ENCODE measurements at regions not wholly inside any gene's neighbourhood (a gene's known extent, or its start where the extent isn't known, plus 50 kb on each side); places are given as distances from the start of the nearest gene placed in this dataset.
A peak's percentile ranks its signal among the peaks of the same experiment; 100 is the strongest.
"Not testable (repeated sequence)": the region's sequence is repeated elsewhere in the genome, so short reads cannot be mapped to it uniquely, and the experiment has no call there.

DNA sequence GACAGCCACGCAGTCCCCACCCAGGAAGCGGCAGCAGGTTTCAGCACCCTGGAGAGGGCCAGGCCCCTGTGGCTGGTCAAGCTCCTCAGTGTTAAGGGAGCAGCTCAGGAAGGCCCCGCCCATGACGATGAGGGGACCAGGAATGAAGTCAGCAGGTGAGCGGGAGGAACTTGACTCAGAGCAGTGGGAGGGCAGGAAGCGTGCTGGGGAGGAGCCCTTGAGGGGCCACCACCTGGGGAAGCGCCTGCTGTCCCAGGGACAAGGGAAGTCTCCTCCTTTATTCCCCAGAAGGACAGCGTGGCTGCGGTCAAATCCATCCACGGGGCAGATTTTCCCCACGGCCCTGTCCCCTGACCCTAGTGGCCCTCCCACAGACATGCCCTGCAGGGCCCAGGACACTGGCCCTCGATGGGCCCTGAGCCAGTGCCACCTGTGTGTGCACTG is 357.6 kb downstream of the ADGRD1 start:
- dilution Hi-C loops (cut with HindIII; ENCODE audit: low sequenced_read_pairs, unreplicated experiment); POLR2A ChIA-PET (ENCODE audit: unreplicated experiment): not testable (repeated sequence)

More for the DNA sequence above, 357.6 kb downstream of the ADGRD1 start:
- peak; percentile 46; the same call in 1 of the 2 replicates for ATAC-seq (ENCODE audit: low read depth)
- H3K9me1 ChIP-seq (ENCODE audit: insufficient read depth, low read length); H3K4me2 ChIP-seq (ENCODE audit: low read depth, low read length); H4K20me1 ChIP-seq (ENCODE audit: insufficient read depth, low read length); H3K4ac ChIP-seq (ENCODE audit: low read depth, low read length); H3K27ac ChIP-seq (ENCODE audit: insufficient read depth, low read length); H2BK20ac ChIP-seq (ENCODE audit: low read depth, low read length); BruUV-seq (replicated peaks); H3K14ac ChIP-seq (replicated peaks; ENCODE audit: low read depth, low read length); H4K8ac ChIP-seq (ENCODE audit: low read depth in 2 of 2, low read length in 2 of 2); H3K4me3 ChIP-seq (ENCODE audit: insufficient read depth, low read depth, low read length); H3K79me1 ChIP-seq (ENCODE audit: low read depth in 1 of 2, low read length in 2 of 2); intact Hi-C loops (cut with micrococcal nuclease); H2BK120ac ChIP-seq (ENCODE audit: low read depth, low read length); H3K9ac ChIP-seq (ENCODE audit: low read depth, low read length); H2AK9ac ChIP-seq (replicated peaks; ENCODE audit: low read depth, low read length, poor library complexity); H3K18ac ChIP-seq (ENCODE audit: low read depth, low read length); H4K5ac ChIP-seq (ENCODE audit: low read depth, low read length); H2AK5ac ChIP-seq (ENCODE audit: low read depth, low read length); DNase-seq; CTCF ChIA-PET; H3K27me3 ChIP-seq (ENCODE audit: control insufficient read depth, insufficient read depth, low read length); H4K91ac ChIP-seq (ENCODE audit: insufficient read depth, low read depth, low read length); H3K23ac ChIP-seq (ENCODE audit: low read depth, low read length); H2BK15ac ChIP-seq (ENCODE audit: low read depth, low read length); H2AFZ ChIP-seq (replicated peaks; ENCODE audit: low read length, poor library complexity); H3K36me3 ChIP-seq (ENCODE audit: control insufficient read depth, insufficient read depth, low read length); H2BK5ac ChIP-seq (ENCODE audit: low read depth, low read length, poor library complexity, severe bottlenecking); H3K56ac ChIP-seq (ENCODE audit: extremely low read depth, insufficient read depth, low read length); H3K4me1 ChIP-seq (ENCODE audit: control insufficient read depth, insufficient read depth, low read length): not testable (repeated sequence)
- in situ Hi-C loops (cut with MboI; ENCODE audit: low sequenced_read_pairs): loop anchor here (5.0 kb wide), 1 partner anchor 331 kb away; no protein-coding TSS in a partner anchor
- H3K9me3 ChIP-seq (ENCODE audit: control insufficient read depth, insufficient read depth, low read length): peaks cover 23% of the 10 kb centered on the region
- 20% methylated on average over 1 of the region's 12 CpGs; no CpG with 5 or more reads in 1 of the 2 experiments for WGBS, 2 experiments (ENCODE audit: extremely low coverage in 2 of 2, insufficient read length in 1 of 2)

Measured in IMR-90 (cell line).